DOHH2 (cell line): ENCODE measurements at regions not wholly inside any gene's neighbourhood (a gene's known extent, or its start where the extent isn't known, plus 50 kb on each side); places are given as distances from the start of the nearest gene placed in this dataset.

Experiments used
- H3F3A ChIP-seq: fragments of 200-600 bp; sonication (generic), shearing (Covaris generic); 2 replicates; pipeline ENCODE4 v1.6.0; 2016; ENCODE audit warnings: antibody characterized with exemption, mild to moderate bottlenecking; ENCODE audit not compliant: control insufficient read depth, insufficient read depth
- H3K27ac ChIP-seq: fragments of 200-600 bp; sonication (generic); 2 replicates; pipeline ENCODE4 v1.5.1; 2014; ENCODE audit warnings: low read depth, mild to moderate bottlenecking, low read length, moderate library complexity
- H3K27me3 ChIP-seq: fragments of 200-600 bp; sonication (generic); 2 replicates; pipeline ENCODE4 v1.6.1; 2014; ENCODE audit warnings: mild to moderate bottlenecking, low read length, mixed read lengths; ENCODE audit not compliant: control insufficient read depth
- H3K36me3 ChIP-seq: fragments of 200-600 bp; sonication (generic); 2 replicates; pipeline ENCODE4 v1.6.1; 2014; ENCODE audit warnings: mild to moderate bottlenecking, low read length, moderate library complexity, mixed read lengths; ENCODE audit not compliant: control insufficient read depth
- H3K4me1 ChIP-seq: fragments of 200-600 bp; sonication (generic); 2 replicates; pipeline ENCODE4 v1.6.1; 2014; ENCODE audit warnings: mild to moderate bottlenecking, low read length, mixed read lengths; ENCODE audit not compliant: control insufficient read depth
- H3K4me2 ChIP-seq: fragments of 200-600 bp; sonication (generic); 2 replicates; pipeline ENCODE4 v1.6.0; 2014; ENCODE audit warnings: mild to moderate bottlenecking, low read length, moderate library complexity
- H3K4me3 ChIP-seq: fragments of 200-600 bp; sonication (generic); 2 replicates; pipeline ENCODE4 v1.5.1; 2014; ENCODE audit warnings: mild to moderate bottlenecking, low read length, mixed read lengths
- H3K79me2 ChIP-seq: fragments of 200-600 bp; sonication (generic); 2 replicates; pipeline ENCODE4 v1.6.1; 2014; ENCODE audit warnings: mild to moderate bottlenecking, low read length, mixed read lengths; ENCODE audit not compliant: control insufficient read depth
- H3K9me2 ChIP-seq: fragments of 200-600 bp; sonication (generic); replicated peaks from 2 replicates; pipeline ENCODE4 v1.6.1; 2014; ENCODE audit warnings: mild to moderate bottlenecking, low read length, mixed read lengths; ENCODE audit not compliant: control insufficient read depth
- H3K9me3 ChIP-seq: fragments of 200-600 bp; sonication (generic); 2 replicates; pipeline ENCODE4 v1.6.1; 2014; ENCODE audit warnings: antibody characterized with exemption, low read length, mixed read lengths; ENCODE audit not compliant: control insufficient read depth, insufficient read depth
- H4K20me1 ChIP-seq: fragments of 200-600 bp; sonication (generic); 2 replicates; pipeline ENCODE4 v1.6.0; 2014; ENCODE audit warnings: low read depth, mild to moderate bottlenecking, antibody characterized with exemption, low read length, moderate library complexity; ENCODE audit not compliant: control insufficient read depth, insufficient read depth
- CTCF ChIP-seq: fragments of 200-600 bp; sonication (generic); IDR thresholded peaks from one replicate; pipeline ENCODE4 v1.5.1; 2014; ENCODE audit warnings: antibody characterized with exemption, mild to moderate bottlenecking, low read depth, low read length; ENCODE audit not compliant: poor library complexity, severe bottlenecking
- EZH2phosphoT487 ChIP-seq: fragments of 200-600 bp; sonication (generic); IDR thresholded peaks from 2 replicates; pipeline ENCODE4 v1.6.1; 2017; ENCODE audit warnings: borderline replicate concordance, mild to moderate bottlenecking, antibody characterized with exemption, low read length, moderate library complexity, mixed read lengths

GRCh38 chr3:168860592-168860991 lies 764.9 kb upstream of the GOLIM4 start:
- no peaks in the 10 kb centered on the region for H3K4me1 ChIP-seq
- H4K20me1 ChIP-seq: no peaks in the 10 kb centered on the region
- H3K79me2 ChIP-seq: no peaks in the 10 kb centered on the region
- no peak overlapping the region for H3K27ac ChIP-seq
- no peaks in the 10 kb centered on the region for H3K27me3 ChIP-seq
- TF ChIP-seq EZH2phosphoT487: no peak
- no peak for TF ChIP-seq CTCF
- no peaks in the 10 kb centered on the region for H3K9me2 ChIP-seq
- no peaks in the 10 kb centered on the region for H3K9me3 ChIP-seq
- H3K4me2 ChIP-seq: no peak overlapping the region
- no peaks in the 10 kb centered on the region for H3F3A ChIP-seq
- H3K36me3 ChIP-seq: no peaks in the 10 kb centered on the region
- no peak overlapping the region for H3K4me3 ChIP-seq

GRCh38 chr3:168860028-168860427 lies 764.3 kb upstream of the GOLIM4 start:
- Histone ChIP-seq H3K9me3 (no peaks in the 10 kb centered on the region), H3K4me3 (no peak overlapping the region), H3K9me2 (no peaks in the 10 kb centered on the region), H3K27me3 (no peaks in the 10 kb centered on the region), H3K36me3 (no peaks in the 10 kb centered on the region), H3K79me2 (no peaks in the 10 kb centered on the region), H3F3A (no peaks in the 10 kb centered on the region), H3K27ac (no peak overlapping the region), H4K20me1 (no peaks in the 10 kb centered on the region), H3K4me2 (no peak overlapping the region), H3K4me1 (no peaks in the 10 kb centered on the region)
- TF ChIP-seq CTCF (no peak), EZH2phosphoT487 (no peak)

GRCh38 chr3:168859574-168859973 lies 763.9 kb upstream of the GOLIM4 start:
- no peaks in the 10 kb centered on the region for H3K27me3 ChIP-seq
- H4K20me1 ChIP-seq: no peaks in the 10 kb centered on the region
- no peaks in the 10 kb centered on the region for H3K79me2 ChIP-seq

More at GRCh38 chr3:168859574-168859973, 763.9 kb upstream of the GOLIM4 start:
- Histone ChIP-seq H3K27ac (no peak overlapping the region), H3F3A (no peaks in the 10 kb centered on the region), H3K4me3 (no peak overlapping the region), H3K9me2 (no peaks in the 10 kb centered on the region), H3K4me1 (no peaks in the 10 kb centered on the region), H3K9me3 (no peaks in the 10 kb centered on the region), H3K4me2 (no peak overlapping the region), H3K36me3 (no peaks in the 10 kb centered on the region)
- TF ChIP-seq EZH2phosphoT487 (no peak), CTCF (no peak)
